ENCODE measurements at regions not wholly inside any gene's neighbourhood (a gene's known extent, or its start where the extent isn't known, plus 50 kb on each side); places are given as distances from the start of the nearest gene placed in this dataset.

- DNase-seq, result no peak
Observed at GRCh38 chr16:85394456-85395206, 218.5 kb upstream of the GSE1 start.

- DNase-seq, result no peak
Observed at GRCh38 chr16:85395207-85395912, 217.8 kb upstream of the GSE1 start.

DNA sequence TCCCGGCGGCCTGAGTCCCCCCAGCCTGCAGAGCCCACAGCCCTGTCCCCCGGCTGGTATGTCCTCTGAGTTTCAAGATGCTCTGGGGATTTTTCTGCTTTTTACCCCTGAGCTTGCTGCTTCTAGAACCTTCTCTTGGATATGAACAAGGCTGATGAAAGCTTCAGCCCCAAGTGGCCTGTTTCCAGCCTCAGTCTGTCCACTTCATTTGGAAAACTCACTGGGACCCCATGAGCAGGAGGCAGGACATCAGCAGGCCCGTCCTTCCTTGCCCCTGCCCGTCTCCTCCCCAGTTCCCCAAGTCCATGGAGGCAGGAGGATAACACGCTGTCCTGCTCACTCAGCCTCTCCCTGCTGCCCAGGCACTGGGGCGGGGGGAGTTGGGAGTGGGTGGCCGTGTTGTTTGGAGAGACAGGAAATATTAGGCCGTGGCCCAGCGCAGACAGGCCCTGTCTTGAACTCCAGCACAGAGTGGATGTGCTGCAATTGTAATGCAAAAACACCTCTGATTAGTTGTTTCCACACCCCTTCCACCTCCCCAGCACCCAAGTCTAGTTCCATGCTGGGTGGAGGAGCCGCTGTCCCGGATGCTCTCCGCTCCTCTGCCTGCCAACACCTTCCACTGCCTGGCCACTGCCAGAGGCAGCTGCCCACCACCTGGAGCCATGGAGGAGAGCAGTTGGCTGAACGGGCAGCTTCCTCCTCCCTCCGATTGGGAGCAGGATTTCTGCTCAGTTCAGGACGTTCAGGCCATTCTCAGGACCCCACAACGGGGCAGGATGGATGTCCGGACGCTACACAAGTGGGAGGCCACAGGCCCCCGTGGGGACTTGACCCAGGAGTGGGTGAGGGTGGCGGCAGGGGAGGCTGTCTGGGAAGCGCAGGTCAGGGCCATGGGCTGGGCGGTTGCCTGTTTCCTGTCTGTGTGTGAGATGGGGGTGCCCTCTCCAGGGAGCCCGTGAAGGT, 216.9 kb upstream of the GSE1 start:
- DNase-seq, result no peak

DNA sequence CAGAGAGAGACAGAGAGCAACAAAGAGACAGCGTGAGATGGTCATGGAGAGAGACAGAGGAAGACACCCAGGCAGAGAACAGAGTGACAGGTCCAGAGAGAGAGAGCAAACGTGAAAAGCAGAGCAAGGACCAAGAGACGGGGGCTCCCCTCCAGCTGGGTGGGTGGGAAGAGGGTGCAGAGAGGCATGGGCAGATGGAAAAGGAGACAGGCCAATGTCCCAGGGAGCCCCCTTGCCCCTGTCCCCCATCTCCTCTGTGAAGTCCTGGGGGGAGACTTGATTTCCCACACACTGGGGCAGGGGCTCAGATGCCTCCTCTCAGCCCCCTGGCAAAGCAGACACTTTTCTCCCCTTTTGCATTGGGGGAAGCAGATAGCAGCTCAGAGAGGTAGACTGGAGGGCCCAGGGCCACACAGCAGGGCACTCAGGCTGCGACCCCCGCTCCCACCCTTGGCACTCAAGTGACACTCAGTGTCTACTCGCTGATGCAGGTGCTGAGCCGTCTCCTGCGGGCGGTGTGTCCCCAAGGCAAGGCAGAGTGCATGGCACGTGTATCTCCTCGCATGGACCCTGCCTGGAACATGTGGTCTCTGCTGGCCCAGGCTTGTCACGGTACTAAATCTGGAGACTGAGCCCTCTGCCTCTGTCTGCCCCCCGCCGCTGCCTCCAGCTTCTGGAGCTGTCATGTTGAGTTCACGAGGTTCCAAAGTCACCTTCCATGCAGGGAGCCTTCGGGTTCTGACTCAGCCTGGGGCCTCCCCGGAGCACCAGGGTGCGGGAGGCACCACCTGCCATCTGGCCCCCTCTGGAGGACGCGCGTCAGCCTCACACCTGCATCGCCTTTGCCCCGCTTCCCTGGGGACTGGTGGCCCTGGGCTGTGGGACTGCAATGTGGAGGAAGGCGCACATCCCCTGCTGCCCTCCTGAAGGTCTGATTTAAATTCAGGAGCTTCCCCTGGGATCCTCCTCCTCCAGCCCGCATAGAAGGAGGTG, 215.9 kb upstream of the GSE1 start:
- DNase-seq, result no peak

DNA sequence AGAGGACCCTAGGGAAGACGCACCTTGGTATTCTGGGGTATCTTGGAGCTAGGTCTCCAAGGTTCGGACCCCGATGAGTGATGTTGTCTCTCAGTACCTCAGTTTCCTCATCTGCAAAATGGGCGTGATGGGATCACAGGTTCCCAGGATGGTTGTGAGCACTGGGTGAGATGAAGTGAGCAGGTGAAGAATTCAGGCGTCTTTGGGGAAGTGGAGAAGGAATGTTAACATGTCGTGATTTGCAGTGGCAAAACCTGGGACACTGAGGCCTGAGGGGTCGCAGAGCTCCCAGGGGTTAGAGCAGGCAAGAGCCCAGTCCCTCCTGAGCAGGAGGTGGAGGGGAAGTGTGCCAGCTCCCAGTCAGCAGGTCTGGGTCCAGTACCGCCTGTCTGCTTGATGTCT, 215.1 kb upstream of the GSE1 start:
- no peak for DNase-seq

- no peak for DNase-seq
Observed at GRCh38 chr16:85398688-85399582, 214.2 kb upstream of the GSE1 start.

GRCh38 chr16:85399583-85400284, 213.4 kb upstream of the GSE1 start:
- DNase-seq, result no peak

DNA sequence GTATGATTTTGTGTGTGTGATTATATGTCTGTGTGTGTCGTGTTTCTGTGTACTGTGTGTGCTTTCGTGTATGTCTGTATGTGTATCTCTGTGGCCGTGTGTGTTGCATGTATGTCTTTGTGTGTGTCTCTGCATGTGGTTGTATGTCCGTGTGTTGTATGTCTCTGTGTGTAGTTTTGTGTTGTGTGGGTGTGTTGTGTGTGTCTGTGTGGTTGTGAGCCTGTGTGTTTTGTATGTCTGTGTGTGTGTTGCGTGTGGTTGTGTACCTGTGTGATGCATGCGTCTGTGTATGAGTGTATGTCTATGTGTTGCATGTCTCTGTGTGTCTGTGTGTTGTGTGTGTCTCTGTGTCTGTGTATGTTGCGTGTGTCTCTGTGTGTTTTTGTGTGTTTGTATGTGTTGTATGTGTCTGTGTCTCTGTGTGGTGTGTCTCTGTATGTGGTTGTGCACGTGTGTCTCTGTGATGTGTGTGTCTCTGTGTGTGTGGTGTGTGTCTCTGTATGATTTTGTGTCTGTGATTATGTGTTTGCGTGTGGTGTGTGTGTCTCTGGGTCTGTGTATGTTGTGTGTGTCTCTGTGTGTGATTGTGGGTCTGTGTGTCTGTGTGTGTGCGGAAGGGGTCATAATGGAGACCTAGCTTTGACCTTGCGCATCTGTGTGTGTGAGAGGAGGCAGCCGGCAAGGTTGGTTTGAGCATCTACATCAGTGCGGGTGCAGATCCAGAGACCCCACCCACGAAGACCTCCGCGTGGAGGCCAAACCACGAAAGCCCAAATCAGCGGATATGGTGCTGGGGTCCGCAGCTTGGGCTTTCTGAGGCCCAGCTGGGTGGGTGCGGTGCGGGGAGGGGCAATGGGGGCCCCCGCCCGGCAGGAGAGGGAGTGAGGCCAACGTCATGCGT, 212.6 kb upstream of the GSE1 start:
- no peak for DNase-seq

DNA sequence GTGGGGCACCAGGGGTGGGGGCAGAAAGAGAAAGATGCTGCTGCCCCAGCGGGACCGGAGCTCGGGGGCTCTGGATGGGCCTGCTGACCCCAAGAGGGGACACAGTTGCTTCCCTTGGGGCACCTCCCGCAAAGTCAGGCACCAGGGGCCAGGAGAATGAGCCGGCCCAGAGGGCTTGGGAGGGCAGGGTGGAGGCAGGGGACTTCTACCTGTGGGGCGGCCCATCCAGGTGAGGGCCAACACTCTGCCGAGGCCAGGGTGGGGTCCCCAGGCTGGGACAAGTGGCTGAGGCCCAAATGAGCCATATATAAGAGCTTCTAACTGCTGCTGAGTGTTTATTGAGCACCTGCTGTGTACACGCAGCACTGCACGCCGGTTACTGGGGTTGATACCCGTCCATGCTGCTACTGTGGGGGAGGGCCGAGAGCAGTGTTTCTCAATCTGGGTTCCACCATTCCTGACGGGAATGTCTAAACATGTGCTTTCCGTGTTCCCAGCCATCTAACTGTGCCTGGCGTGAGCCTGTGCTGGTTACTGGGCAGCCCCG, 211.7 kb upstream of the GSE1 start:
- DNase-seq, result no peak

GRCh38 chr16:85401917-85402766, 211.0 kb upstream of the GSE1 start:
- DNase-seq, result no peak

- DNase-seq, result no peak
Observed at GRCh38 chr16:85402910-85403692, 210.0 kb upstream of the GSE1 start.

- DNase-seq, result no peak
Observed at GRCh38 chr16:85403693-85404092, 209.4 kb upstream of the GSE1 start.

DNA sequence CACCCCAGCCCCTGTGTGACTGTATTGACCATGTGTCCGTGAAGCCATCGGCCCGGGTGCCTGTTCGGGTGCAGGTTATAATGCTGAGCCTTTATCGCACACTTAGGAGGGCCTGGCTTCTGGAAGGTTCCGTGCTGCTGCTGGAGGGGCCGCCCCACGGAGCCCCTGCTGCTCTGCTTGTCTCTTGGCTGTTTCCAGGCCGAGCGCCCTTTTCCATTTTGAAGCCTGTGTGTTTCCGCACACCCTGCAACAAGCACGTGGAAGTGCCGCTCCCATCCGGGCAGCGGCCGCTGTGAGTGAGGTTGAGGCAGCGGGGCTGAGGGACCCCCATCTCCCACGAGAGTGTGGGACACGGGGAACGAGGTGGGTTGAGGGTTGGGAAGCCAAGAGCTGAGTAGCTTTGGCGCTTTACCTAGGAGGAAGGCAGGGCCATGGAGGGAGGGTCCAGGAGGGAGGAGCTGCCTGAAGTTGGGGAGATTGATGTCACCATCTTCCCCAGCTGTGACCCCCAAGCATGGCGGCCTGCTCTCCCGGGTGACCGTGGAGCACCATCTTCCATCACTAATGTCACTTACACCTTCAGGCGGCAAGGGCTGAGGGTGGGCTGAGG, 200.1 kb upstream of the GSE1 start:
- DNase-seq, result no peak

- DNase-seq, result no peak
Observed at GRCh38 chr16:85413691-85414663, 199.1 kb upstream of the GSE1 start.
